ENCODE measurements at regions not wholly inside any gene's neighbourhood (a gene's known extent, or its start where the extent isn't known, plus 50 kb on each side); places are given as distances from the start of the nearest gene placed in this dataset.
"Not testable (repeated sequence)": the region's sequence is repeated elsewhere in the genome, so short reads cannot be mapped to it uniquely, and the experiment has no call there.

DNA sequence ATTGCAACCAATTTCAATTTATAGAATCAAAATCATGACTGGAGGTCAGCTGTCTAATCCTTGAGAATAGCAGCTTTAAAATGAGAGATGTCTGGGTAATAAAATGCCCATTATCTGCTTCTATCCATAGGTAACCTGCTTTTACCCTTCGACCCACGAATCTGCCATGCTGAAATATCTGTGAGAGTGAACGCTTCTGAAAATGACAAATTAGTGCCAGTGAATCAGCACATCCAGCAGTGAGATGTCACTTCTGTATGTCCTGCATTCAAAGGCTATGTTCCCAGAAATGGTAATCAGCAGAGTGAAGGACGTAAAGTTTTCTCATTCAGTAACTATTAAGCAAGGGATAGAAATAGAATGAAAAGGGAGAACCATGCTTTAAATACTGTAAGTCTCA is 532.4 kb upstream of the ITGA1 start:
- DNase-seq = no peak

GRCh38 chr5:52262844-52263243 is 524.9 kb upstream of the ITGA1 start:
- no peak for DNase-seq

DNA sequence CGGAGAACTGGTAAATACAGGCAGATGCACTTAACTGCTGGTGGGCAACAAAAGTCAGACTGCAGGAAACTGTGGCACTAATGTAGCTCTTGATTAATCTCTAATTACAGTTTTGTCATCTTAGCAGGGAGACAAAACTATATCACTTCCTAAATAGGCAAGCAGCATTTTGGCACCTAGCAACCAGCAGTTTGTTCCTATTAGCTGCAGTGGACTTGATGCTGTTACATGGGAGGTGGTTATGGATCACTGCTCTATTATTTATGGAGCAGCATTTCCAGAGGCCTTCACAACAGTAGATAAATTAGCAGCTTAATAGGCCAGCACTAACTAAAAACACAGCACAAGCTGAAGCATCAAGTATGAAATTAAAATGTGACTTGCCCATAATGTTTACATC is 518.3 kb upstream of the ITGA1 start:
- no peak for DNase-seq

DNA sequence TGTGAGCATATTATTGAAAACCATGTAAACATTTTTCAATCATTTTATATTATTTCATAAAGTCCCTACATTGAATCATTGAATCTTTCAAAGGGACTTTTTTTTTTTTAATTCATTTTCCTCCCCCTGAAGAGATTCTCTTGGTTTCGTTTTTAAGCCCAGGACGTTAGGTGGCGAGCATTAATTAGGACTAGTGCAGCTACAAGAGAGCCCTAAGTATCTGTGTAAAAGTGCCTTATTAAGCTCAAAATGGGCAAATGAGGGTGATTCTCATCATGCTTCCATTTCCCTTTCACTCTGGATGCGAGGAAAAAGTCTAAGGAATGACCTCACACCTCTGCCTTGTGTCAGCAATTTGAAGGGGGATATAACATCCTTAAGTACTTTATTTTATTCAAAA is 517.9 kb upstream of the ITGA1 start:
- no peak for DNase-seq

DNA sequence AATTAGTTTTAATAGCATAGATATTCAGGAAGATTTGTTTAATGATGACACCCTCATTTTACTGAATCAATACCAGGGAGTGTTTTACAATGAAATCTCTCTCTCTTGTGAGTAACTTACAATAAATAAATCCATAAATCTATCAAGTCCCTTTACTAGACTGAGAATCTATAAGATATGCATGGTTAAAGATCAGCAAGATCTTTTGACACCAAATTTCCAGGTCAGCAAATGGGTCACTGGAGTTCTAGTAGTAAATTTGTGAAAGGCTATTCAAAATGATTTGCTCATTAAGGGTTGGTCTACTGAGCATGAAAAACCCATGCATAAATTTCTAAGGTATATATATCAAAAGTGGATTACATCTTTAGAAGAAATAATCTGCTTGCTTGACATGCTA is 512.1 kb upstream of the ITGA1 start:
- DNase-seq = no peak

DNA sequence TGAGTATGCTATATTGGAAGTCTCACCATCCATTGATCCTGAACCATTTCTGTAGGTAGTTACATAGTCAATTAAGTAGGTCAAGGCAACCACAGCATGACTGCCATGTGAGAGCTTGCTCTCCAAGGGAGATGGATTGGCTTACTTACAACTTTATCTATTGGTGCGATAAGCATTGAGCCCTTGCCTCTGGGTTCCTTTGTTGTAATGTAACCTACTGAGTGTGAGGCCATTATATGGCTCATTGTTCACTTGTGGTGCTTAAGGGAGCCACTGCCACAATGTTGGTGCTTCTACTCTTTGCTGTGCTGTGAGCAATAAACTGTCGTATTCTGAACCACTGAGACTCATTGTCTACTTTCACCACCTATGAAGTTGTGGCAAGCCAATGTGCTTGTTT is 510.6 kb upstream of the ITGA1 start:
- DNase-seq = no peak

- no peak for DNase-seq
Observed at GRCh38 chr5:52282647-52283046, 505.1 kb upstream of the ITGA1 start.

- no peak for DNase-seq
Observed at GRCh38 chr5:52283221-52283620, 504.5 kb upstream of the ITGA1 start.

GRCh38 chr5:52300703-52301372 is 486.9 kb upstream of the ITGA1 start:
- DNase-seq = no peak

- DNase-seq = not testable (repeated sequence)
Observed at GRCh38 chr5:52304816-52305215, 482.9 kb upstream of the ITGA1 start.

- DNase-seq = no peak
Observed at GRCh38 chr5:52328220-52328806, 459.4 kb upstream of the ITGA1 start.

GRCh38 chr5:52331725-52332124 is 456.0 kb upstream of the ITGA1 start:
- DNase-seq = no peak

GRCh38 chr5:52334367-52334766 is 453.3 kb upstream of the ITGA1 start:
- DNase-seq = no peak

- DNase-seq = no peak
Observed at GRCh38 chr5:52339285-52339684, 448.4 kb upstream of the ITGA1 start.

- DNase-seq = no peak
Observed at GRCh38 chr5:52342361-52342760, 445.4 kb upstream of the ITGA1 start.

DNA sequence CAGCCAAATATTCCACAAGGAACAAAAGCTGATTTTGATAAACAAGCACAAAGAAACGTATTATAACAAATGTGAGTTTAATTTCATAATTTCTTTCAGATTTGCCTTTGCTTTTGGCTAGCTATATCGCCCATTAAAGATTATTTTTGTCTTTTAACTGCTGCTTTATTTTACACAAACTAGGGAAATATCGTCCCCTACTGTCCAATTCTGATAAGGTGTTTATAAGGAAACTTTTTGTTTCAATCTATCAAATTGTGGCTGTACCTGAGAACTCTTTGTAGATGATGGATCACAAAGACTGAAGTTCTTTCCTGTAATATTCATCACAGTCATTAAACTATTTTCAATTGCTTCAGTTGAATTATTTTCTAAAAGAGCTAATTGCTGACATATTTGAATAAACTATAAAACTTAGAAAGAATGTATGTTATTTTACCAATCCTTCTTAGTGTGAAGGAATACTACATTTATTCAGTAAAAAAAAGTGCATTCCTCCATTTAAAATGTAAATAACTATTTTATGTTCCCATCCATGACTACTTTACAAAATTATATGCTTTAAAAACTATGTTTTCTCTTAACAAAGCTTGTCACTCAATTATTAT is 431.3 kb upstream of the ITGA1 start:
- no peak for DNase-seq

DNA sequence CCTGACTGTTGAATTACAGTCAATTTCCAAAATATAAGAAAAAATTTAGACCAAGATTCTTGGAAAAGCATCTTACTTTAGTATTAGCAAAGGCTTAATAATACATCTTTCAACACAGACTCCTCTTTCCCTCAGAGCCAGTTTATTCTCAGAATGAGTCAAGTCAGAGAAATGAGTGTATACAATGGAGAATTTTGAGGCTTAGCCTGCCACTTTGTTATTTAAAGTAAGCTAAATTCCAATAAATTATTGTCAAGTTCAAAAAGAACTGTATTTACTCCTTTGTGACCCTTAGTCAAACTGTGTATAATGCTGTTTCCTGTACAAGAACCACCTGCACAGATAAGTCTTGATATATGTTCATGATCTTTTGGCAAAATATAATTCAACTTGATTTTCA is 428.5 kb upstream of the ITGA1 start:
- DNase-seq = no peak

DNA sequence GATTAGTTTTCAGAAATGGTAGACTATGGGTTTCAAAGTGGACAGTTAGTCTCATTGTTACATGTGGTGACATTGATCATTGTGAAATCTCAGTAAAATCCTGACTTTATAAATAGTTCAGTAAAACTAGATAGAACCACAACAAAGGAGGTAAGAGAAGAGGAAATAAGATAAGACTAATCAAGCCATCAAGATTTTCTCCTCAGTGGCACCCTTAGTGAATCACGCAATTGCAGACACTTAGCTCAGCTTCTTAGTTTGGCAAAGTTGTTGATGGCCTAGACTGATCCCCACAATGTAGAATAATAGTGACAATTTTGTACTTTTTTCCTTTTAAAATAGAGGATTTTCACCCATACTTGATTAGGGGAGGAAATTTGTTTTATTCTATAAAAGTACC is 426.7 kb upstream of the ITGA1 start:
- DNase-seq = no peak

DNA sequence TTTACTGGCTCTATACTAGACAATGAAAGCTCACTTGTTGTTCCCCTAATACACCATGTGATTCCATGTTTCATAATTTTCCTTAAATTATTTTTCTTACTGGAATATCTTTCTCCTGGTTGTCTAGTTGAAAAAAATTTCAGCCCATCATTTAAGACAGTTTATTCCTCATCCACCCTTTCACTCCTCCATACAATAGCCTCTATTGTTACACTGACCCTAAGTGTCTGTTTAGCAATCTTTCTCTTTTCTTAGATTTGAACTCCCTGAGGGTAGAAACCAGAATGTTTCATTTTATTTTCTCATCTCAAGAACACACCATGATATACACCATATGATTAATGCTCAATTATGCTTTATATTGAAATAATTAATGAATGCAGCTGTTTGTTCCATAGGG is 413.4 kb upstream of the ITGA1 start:
- no peak for DNase-seq

GRCh38 chr5:52375969-52376368 is 411.7 kb upstream of the ITGA1 start:
- DNase-seq = no peak

- no peak for DNase-seq
Observed at GRCh38 chr5:52376592-52376991, 411.1 kb upstream of the ITGA1 start.

- DNase-seq = no peak
Observed at GRCh38 chr5:52378237-52378636, 409.5 kb upstream of the ITGA1 start.

GRCh38 chr5:52388349-52388748 is 399.4 kb upstream of the ITGA1 start:
- DNase-seq = no peak

GRCh38 chr5:52392321-52392720 is 395.4 kb upstream of the ITGA1 start:
- no peak for DNase-seq

DNA sequence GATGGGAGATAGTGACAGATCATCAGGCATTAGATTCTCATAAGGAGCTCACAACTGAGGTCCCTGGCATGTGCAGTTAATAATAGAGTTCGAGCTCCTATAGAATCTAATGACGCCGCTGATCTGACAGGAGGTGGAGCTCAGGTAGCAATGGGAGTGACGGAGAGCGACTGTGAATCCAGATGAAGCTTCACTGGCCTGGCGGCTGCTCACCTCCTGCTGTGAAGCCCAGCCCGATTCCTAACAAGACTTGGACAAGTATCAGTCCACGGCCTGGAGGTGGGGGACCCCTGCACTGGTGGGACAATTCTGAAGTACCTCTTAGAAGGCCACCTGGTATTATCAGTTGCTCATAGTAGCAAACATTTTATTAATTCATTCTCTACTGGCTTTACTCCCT is 377.9 kb upstream of the ITGA1 start:
- DNase-seq = no peak

Data from stimulated activated CD4-positive, alpha-beta T cell treated with anti-CD3 and anti-CD28 coated beads, Interleukin-2, amount 100 ng/mL, for 48 hours (primary cell).